Activated CD4-positive, alpha-beta T cell treated with anti-CD3 and anti-CD28 coated beads, Interleukin-2, amount 50 U/mL, for 24 hours (primary cell): ENCODE measurements at regions not wholly inside any gene's neighbourhood (a gene's known extent, or its start where the extent isn't known, plus 50 kb on each side); places are given as distances from the start of the nearest gene placed in this dataset.

ENCODE experiments used
- DNase-seq, 2 donors: peaks; one replicate each; pipeline ENCODE4 v3.0.0-alpha.2; 2020; ENCODE audit warnings: low read depth in 1 of 2, low spot score in 1 of 2

DNA sequence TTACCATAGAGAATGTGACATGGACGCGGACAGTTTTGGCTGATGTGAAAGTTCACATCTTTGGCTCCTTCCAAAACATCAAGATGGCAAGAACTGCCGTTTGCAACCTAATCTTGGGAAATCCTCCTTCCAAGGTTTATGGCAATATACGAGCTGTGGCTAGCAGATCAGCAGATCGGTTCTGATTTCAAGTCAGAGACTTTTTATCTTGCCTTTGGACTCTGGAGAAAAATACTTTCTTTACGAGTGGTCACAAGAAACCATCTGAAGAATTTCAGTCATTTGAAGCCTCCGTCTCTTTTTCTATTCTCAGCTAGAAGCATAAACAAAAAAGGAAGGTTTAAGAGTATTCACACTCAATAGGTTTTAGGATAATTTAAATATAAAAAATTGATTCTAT, 153.5 kb upstream of the MEIS2 start:
- DNase-seq: no peak

DNA sequence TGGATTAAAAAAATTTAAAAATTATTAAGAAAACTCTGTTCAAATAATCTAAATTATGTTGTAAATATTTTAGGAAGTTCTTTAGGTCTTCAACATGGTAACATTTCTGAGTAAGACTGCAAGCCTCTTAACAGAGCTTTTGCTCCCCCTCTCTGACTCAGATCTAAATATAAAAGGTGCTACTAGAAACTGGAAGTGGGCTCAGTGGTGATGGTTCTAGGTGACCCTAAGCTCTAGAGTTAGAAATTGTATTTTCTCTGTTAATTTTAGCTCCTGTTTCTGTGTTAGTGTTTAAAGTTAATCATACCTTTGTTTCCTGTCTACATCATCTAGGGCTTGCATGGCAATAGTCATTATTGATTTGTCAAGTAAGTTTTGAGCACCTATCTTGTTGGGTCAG, 159.9 kb upstream of the MEIS2 start:
- no peak for DNase-seq

DNA sequence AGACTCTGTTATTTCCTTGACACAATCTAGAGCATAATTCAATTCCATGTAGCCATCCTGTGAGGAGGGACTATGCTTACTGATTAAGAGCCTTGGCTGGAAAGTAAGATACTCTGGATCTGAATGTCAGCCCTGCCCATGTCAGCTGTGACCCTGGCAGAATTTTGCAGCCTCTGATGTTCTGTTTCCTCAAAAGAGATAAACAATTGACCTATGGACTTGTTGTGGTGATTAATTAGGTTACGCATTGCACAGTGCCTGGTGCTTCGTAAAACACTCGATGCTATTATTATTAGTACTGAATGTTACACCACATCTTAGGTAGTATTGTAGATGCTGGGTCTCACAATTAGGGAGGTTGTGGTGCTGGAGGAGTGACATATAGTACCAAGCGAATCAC, 161.3 kb upstream of the MEIS2 start:
- no peak for DNase-seq

DNA sequence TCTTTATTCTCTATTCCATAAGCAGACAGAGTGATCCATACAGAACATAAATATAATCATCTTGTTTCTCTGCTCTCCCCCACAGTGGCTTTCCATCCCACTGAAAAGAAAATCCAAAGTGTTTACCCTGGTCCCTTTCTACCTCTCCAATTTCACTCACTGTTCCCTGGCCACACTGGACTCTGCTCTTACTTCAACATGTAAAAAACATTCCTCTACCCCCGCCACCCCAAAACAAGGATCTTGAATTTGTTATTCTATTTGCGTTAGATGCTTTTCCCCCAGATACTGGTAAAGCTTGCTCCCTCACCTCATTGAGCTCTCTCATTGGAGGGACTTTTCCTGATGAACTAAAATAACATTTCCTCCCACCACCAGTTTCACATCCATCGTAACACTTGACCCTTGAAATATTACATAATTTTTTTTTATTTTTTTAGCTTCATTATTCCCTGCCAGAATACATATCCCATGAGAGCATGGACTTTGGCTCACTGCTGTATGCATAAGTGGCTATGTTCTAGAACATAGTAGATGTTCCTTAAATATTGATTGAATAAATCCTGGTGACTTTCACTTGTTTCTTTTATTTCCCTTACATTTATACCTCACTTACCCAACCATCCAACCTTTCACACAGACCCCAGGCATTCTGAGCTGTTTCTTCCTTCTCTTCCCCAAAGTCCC, 162.7 kb upstream of the MEIS2 start:
- no peak for DNase-seq

DNA sequence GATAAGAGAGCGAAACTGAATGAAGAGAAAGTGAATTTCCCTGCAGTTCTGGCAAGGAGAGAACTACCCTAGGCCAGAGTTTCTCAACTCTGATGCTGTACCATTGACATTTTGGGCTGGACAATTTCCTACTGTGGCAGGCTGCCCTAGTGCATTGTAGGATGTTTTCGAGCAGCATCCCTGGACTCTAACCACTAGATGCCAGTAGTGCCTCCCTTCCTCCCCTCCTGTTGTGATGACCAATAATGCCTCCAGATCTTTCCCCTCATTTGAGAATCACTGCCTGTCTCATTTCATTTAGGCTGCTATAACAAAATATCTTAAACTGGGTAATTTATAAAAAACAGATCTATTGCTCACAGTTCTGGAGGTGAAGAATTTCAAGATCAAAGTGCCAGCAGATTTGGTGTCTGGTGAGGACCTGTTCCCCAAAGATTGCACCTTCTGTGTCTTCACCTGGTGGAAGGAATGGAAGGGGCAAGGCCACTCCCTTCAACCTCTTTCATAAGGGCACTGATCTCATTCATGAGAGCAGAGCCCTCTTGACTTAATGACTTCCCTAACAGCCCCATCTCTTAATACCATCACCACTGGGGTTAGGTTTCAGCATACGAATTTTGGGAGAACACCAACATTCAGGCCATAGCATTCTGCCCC, 188.9 kb upstream of the MEIS2 start:
- DNase-seq: no peak

DNA sequence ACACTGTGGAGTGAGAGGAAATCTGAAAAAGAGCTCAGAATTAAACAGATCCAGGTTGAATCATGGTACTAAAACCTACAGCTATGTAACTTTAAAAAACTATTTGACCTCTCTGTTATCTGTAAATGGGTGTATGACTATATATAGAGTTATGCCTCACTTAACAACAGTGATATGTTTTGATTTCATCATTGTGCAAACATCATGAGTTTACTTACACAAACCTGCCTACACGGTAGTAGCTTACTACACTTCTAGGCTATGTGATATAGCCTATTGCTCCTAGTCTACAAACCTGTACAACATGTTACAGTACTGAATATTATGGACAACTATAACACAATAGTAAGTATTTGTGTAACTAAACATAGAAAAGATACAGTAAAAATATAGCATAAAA, 191.6 kb upstream of the MEIS2 start:
- no peak for DNase-seq

DNA sequence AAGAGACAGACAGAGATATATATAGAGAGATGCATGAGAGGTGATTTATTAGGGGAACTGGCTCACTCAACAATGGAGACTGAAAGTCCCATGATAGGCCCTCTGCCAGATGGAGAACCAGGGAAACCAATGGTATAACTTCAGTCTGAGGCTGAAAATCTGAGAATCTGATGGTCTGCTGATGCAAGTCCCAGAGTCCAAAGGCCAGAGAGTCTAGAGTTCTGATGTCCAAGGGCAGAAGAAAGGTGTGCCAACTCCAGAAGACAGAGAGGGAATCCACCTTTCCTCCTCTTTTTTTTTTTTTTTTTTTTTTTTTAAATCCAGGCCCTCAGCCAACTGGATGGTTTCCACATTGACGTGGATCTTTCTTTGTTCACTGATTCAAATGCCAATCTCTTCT, 197.9 kb upstream of the MEIS2 start:
- no peak for DNase-seq

DNA sequence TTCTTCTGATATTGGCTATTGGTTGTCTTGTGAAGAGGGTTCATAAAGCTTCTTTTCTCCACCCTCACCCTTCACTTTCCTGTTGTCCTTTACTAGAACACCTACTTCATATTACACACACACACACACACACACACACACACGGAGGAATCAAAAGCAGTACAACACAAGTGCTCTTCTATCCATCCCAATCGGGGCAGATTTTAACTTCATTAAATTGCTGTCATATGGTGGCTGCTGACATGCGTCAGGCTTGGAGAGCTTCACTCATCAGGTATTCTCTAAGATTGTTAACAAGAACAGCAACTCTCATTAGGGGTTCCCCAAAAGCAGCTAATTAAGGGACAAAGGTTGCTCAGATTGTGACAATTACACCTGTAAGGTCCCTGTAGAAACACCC, 239.1 kb upstream of the MEIS2 start:
- no peak for DNase-seq

DNA sequence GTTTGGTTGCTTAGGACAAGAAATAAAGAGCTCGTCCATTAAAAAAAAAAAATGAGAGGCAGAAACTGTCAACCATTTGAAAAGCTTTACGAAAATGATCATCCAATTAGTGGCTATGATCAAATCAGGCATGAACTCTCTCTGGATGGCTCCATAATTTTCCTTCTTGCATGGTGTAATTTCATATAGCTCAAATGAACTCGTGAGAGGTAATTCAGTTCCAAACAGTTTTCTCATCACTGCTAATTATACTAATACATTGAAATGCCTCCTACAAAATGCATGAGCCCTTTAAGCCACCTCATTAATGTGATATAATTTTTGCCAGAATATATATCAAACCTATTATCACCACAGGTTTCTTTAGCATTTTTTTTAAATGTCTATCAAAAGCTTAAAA, 239.5 kb upstream of the MEIS2 start:
- no peak for DNase-seq

DNA sequence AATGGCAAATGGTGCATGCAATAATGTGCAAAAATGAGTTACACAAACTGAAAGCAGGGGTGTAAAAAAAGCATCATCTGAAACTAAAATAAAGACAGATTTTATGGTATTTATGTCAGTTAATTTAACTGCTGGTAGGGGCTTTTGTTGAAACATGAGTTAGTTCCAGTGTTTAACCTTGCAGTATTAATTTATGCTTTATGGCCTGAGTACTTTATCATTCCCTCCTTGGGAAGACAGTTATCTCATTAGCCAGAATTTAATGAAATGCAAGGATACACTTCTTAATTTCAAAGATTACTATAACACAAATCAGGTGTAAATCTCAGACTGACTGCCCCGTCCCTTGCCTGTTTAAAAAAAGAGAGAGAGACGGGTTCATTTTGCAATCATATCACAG, 240.1 kb upstream of the MEIS2 start:
- DNase-seq: no peak

DNA sequence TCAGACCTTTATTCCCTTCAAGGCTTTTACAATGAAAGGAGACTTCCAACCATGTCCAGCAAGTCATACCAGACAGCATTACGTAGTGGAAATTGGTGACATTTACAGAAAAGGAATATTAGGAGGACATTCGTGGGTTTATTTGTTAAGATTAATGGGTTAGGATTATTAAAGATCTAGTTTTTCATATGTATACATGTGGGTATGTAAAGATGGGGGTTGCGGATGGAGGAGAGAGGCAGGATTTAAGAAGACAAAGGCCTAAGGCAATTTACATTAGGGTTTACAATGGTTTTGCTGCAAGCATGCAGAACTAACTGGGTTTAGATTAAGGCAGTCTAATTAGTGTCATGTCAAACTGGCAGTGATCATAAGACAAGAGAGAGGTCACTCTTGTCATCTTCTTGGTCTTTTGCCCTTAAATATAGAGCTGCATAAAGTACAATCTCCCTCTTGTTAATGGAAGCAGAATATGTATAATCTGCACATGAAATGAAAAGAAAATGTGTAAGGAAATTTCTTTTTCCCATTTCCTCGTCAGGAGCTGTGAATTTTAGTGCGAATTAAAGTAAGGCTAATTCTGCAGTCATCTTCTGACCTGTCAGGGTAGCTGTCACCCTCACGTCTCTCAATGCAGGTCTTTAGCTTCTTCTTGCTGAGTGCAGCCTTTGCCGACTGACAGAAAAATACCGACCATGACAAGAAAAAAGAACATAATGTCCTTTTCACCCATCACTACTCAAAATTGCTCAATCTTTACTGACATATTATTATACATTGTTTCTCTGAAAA, 258.9 kb upstream of the MEIS2 start:
- no peak for DNase-seq

DNA sequence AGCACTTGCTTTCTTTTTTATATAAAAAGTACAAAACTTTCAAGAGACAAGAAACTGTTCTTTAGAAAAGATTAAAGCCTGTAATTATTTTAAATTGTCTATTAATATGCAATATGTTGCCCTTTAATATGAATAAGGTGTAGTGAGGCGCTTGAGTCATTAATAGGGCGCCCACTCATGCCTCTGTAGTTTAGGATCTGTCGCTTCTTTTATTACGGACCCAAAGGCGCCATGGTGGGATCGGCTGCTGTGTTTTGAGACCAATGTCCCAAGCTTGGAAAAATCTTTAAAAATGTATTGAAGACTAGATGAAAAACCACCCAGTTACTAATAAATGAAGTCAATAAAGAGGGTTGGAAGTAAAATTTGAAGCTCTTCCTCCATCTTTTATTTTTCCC, 259.5 kb upstream of the MEIS2 start:
- DNase-seq: no peak

DNA sequence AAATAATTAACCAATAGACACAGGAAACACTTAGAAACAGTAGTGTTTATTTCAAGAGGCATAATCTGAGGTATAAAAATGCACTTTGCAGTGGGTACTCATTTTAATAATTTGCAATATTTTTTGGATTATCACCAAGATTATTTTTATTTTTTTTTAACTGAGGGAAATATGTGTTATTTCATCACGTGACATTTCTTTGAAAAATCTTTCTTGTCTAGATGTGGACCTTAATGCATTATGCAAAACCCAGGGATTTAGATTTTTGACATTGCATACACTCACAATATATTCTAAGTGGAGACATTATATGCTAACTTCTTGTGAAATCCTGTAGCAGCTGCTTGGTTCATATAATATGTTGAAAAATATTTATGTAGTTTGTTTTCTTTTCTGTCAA, 260.4 kb upstream of the MEIS2 start:
- no peak for DNase-seq

DNA sequence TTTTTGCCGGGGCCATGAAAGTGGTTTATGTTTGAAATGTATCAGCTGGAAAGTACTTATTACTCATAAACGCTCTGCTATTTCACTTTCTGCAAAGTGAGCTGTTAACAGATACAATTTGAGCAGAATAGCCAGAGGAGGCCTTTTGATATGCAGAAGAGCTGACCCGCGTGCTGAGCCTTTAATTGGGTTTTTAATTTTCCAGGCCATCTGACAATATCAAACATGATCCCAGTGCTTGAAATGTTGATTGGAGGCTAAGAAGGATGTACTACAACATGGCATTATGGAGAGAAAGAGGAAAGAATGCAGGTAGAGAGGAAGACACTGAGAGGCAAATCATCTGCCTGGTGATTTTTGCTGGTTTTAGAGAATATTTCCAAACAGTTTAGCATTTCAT, 261.3 kb upstream of the MEIS2 start:
- no peak for DNase-seq

DNA sequence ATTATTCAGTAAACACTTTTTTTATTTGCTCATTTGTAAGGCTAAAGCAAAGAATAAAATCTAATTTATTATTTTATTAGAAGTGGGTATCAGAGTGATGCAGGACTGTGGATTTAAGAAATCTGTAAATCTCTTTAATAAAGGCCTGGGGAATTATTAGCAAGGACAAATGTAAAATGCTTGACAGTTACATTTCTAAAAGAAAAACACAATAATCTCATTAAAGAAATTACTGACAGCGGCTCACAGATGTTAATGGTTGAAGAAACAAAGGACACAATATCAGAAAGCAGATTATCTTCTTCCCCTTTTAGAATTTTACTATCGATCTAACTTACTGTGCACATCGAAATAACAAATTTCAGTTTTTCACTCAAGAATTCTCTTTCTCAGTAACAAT, 262.1 kb upstream of the MEIS2 start:
- DNase-seq: no peak

DNA sequence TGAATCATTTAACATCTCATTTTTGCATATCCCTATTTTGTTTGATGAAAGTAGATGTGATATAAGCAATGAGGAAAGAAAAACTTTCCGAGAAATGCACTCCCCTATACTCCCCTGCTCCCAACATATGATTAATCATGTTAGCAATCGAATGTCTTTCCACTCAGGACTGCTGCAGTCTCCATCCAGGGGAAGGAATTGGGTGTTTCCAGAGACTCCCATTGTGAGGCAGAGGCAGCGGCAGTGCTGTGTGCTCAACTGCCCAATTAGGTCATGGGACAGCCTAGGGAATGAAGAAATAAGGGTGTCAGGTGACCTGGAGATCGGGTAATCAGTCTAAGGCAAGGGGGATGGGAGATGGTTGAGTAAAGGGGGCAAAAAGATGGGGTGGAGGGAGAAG, 268.6 kb upstream of the MEIS2 start:
- no peak for DNase-seq

DNA sequence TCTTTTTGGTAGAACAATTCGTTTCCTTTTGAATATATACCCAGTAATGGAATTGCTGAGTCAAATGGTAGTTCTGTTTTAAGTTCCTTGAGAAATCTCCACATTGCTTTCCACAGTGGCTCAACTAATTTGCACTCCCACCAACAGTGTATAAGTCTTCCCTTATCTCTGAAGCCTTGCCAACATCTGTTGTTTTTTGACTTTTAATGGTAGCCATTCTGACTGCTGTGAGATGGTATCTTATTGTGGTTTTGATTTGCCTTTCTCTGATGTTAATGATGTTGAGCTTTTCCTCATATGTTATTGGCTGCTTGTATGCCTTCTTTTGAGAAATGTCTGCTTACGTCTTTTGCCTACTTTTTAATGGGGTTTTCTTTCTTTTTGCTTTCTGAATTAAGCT, 270.6 kb upstream of the MEIS2 start:
- DNase-seq: no peak

DNA sequence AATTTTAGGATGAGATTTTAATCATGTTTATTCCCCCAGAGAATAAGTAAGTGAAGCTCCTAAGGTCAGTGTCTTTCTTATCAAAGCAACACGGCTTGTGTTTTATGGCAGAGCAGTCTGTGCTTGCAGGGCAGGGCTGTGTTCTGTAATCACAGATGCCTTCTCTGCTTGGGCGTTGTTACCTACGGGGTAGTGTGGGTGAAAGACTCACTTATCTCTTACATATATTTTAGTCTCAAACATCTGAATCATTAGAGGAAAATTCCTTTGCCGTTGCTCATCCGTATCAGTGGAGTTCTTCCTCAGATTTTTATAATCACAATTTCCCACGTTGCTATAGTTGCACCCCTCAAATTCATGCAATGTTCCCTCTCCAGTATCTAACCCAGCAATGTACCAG, 271.7 kb upstream of the MEIS2 start:
- DNase-seq: no peak

DNA sequence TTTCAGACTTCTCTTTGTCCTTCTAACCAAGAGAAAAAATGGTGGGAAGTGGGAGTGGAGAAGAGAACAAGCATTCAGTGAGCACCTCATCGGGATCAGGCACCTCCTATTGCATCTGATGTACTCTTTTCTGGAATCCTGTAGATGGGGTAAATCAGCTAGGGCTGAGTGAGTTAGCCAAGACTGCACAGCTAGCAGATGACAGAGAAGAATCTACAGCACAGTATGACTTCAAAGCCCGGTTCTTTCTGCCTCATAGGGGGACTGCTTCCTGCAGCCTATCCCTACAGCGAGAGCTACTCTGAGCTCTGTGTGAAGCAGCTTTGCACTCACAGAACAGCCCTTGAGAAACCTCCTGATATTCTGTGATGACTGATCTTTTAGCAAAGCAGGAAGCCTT, 275.2 kb upstream of the MEIS2 start:
- DNase-seq: no peak

DNA sequence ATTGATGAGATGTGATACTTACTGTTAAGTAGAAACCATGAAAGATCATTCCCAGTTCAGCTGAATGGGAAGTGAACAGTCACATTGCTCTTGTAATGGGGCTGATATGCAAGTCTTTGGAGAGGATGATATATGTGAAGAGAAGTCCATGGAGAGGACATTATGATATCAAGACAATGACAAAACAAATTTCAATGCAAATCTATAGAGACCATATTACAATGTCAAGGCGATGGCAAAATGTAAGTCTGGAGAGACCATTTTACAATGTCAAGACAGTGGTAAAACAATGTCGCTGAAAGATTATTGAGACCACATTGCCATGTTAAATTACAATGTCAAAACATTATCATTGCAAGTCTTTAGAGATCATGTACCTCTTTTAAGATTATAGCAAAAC, 277.1 kb upstream of the MEIS2 start:
- no peak for DNase-seq

DNA sequence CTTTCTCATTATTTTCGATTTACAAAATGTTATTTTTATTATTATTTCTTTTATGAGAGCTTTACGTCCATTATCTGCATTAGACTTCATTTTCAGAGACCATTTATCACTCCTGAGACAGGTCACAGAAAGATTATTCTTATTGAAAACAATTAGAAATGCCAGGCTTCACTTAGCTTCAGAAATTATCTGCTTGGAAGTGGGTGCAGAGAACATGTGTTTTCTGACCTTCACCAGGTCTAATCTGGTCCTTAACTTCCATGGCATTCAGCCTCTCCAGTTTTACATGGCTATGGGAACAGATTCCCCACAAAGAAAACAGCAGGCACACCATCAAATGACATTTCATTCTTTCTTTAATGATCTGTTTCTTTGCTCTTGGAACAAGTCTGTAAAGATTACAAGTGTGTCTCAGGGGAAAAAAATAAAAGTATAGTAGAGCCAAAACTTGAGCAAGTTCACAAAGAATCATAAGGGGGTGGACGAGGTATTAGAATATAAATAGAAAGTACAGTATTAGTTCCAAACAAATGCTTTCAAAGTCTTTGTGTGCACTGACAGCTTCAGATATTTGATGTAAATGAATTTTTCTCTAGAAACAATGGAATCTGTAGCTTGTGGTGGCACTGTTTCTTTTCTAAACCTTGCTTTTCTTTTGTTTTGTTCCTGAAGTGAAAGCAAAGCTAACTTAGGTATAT, 294.2 kb upstream of the MEIS2 start:
- DNase-seq: no peak

DNA sequence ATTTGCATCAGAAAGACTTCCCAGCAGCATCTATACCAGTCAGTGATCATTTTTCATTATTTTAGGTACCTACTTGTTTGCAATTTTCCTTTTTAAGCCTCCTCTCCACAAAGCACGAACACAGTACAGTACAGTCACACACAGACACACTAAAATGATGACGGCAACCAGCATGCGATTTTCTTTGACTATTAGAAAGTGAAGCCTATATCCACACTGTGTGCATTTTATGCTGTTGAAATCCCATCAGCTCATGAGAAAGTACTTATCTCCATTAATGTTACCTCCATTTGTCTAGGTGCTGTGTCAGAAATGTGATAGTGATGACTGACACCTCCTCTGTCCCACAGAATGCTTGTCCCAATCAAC, 294.7 kb upstream of the MEIS2 start:
- no peak for DNase-seq
